AG09309 (cell line): ENCODE measurements at regions not wholly inside any gene's neighbourhood (a gene's known extent, or its start where the extent isn't known, plus 50 kb on each side); places are given as distances from the start of the nearest gene placed in this dataset.

Source experiments
- DNase-seq: peaks from one replicate; pipeline ENCODE4 v3.0.0-alpha.2; 2010; ENCODE audit warnings: low read depth
- H3K4me3 ChIP-seq: 2 replicates; pipeline ENCODE4 v1.5.1; 2011; ENCODE audit warnings: mild to moderate bottlenecking, low read depth, low read length, moderate library complexity; ENCODE audit not compliant: control insufficient read depth
- CTCF ChIP-seq: IDR thresholded peaks from 2 replicates; pipeline ENCODE4 v1.5.1; 2011; ENCODE audit warnings: mild to moderate bottlenecking, low read depth, low read length, inconsistent platforms; ENCODE audit not compliant: insufficient read depth, control insufficient read depth; ENCODE audit errors: missing control alignments

- DNase-seq, result no peak
- H3K4me3 ChIP-seq, result no peak overlapping the region
These were observed 188.5 kb upstream of the ANK3 start for GRCh38 chr10:60578217-60578616.

DNA sequence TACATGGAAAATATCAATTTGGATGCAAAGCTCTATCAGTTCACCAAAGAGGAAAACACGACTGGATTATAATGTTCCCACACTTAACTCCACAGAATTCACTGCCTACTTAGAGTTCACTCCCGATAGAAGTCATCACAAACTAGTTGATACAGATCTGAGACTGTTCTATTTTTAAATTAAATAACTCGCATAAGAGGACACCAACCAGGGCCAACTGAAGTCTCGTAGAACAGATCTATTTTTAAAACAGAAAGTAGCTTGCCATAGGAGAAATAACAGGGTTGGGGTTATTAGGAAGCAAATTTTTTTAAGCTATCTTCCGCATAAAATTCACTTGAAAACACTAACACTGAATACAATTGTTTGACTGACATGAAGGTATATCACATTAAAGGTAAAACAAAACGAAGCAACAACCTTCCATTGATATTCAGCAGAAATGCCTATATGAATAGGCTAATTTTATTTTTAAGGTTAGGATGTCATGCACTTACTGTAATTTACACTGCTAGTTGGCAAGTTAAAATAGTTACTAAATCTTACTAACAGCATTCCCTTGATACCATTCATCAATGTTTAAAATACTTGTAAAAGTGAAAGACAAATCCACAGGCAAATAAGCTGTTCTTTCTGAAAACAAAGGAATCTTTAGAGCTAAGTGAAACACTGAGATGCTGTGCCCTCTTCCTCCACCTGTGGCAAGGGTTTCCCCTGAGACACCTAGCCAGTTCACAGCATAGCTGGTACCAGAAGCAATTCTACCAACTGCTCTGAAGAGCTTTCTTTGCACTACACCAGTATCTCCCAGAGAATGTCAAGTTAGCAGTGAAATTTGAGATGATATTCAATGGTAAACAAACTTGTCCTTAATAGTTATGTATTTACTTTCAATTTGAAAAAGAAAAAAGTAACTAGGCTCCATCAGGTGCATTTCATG is 186.7 kb upstream of the ANK3 start:
- no peak for DNase-seq
- no peak overlapping the region for H3K4me3 ChIP-seq
- no peak for TF ChIP-seq CTCF

More at GRCh38 chr10:60578217-60578616, 188.5 kb upstream of the ANK3 start:
- no peak for TF ChIP-seq CTCF

GRCh38 chr10:60575105-60575504 is 185.4 kb upstream of the ANK3 start:
- H3K4me3 ChIP-seq, result no peak overlapping the region
- no peak for DNase-seq
- no peak for TF ChIP-seq CTCF

DNA sequence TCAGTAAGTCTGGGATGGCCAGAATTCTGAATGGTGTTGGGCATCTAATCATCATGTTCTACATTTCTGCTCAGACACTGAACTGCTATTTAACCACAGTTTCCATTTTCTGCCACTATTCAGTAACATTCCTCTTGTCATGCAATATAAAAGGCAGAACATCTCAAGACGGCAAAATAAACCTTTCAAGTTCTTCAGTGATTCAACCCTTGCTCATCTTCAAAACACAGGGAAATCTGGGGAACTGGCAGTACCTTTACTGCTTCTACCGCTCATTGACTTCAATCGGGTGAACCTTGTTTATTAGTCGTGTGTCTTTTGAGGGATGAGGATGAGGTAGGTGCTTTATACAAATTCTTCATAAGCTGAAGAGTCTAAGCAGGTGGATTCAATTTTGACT is 184.7 kb upstream of the ANK3 start:
- no peak for TF ChIP-seq CTCF
- DNase-seq, result no peak
- no peak overlapping the region for H3K4me3 ChIP-seq

DNA sequence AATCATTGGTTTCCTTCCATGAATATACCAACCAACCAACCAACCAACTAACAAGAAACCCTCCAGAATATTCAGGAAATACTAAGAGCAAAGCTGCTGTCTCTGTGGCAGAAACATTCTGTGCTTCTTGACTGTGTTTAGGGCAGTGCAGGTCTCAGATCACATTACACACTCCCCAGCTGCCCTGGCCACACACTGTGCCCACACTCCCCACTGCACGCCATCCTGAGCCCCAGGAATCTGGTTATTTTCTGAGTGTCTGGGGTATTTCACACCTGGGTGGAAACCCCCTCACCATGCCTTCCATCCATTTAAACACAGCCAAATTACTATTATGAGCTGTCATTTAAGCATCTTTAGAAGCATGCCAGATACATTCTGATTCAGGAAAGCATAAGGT is 183.7 kb upstream of the ANK3 start:
- no peak overlapping the region for H3K4me3 ChIP-seq
- DNase-seq, result no peak

GRCh38 chr10:60572511-60573194 is 183.0 kb upstream of the ANK3 start:
- peak overlapping the region; percentile 37 for H3K4me3 ChIP-seq
- peak; percentile 21 for DNase-seq
- no peak for TF ChIP-seq CTCF

More for the DNA sequence above, 183.7 kb upstream of the ANK3 start:
- no peak for TF ChIP-seq CTCF
